NCI-H748 (cell line): ENCODE measurements at regions not wholly inside any gene's neighbourhood (a gene's known extent, or its start where the extent isn't known, plus 50 kb on each side); places are given as distances from the start of the nearest gene placed in this dataset.
"Not testable (repeated sequence)": the region's sequence is repeated elsewhere in the genome, so short reads cannot be mapped to it uniquely, and the experiment has no call there.

Experiments
- DNase-seq: peaks from one replicate; lab custom pipeline; 2025; ENCODE audit not compliant: unreplicated experiment; lab: John Stamatoyannopoulos, UW

- no peak for DNase-seq
Measured at GRCh38 chr3:22373182-22373581, 622.2 kb upstream of the ZNF385D start.

- no peak for DNase-seq
Measured at GRCh38 chr3:22373827-22374226, 622.8 kb upstream of the ZNF385D start.

- DNase-seq: no peak
Measured at GRCh38 chr3:22377421-22377820, 626.4 kb upstream of the ZNF385D start.

- no peak for DNase-seq
Measured at GRCh38 chr3:22378869-22379268, 627.9 kb upstream of the ZNF385D start.

- no peak for DNase-seq
Measured at GRCh38 chr3:22380253-22380652, 629.2 kb upstream of the ZNF385D start.

- peak; percentile 40 for DNase-seq
Measured at GRCh38 chr3:22381564-22381963, 630.6 kb upstream of the ZNF385D start.

GRCh38 chr3:22383285-22383684, 632.3 kb upstream of the ZNF385D start:
- DNase-seq: no peak

- no peak for DNase-seq
Measured at GRCh38 chr3:22386107-22386506, 635.1 kb upstream of the ZNF385D start.

GRCh38 chr3:22392286-22392685, 641.3 kb upstream of the ZNF385D start:
- no peak for DNase-seq

GRCh38 chr3:22392859-22393258, 641.8 kb upstream of the ZNF385D start:
- no peak for DNase-seq

GRCh38 chr3:22399566-22399965, 648.6 kb upstream of the ZNF385D start:
- no peak for DNase-seq

GRCh38 chr3:22401499-22401898, 650.5 kb upstream of the ZNF385D start:
- no peak for DNase-seq

- no peak for DNase-seq
Measured at GRCh38 chr3:22414239-22414638, 663.2 kb upstream of the ZNF385D start.

- not testable (repeated sequence) for DNase-seq
Measured at GRCh38 chr3:22416838-22417446, 665.9 kb upstream of the ZNF385D start.

GRCh38 chr3:22419261-22419660, 668.3 kb upstream of the ZNF385D start:
- DNase-seq: no peak

GRCh38 chr3:22421589-22421988, 670.6 kb upstream of the ZNF385D start:
- DNase-seq: no peak

GRCh38 chr3:22431334-22431733, 680.3 kb upstream of the ZNF385D start:
- DNase-seq: no peak

GRCh38 chr3:22439626-22440025, 688.6 kb upstream of the ZNF385D start:
- no peak for DNase-seq

GRCh38 chr3:22441711-22442110, 690.7 kb upstream of the ZNF385D start:
- DNase-seq: no peak

GRCh38 chr3:22443571-22444233, 692.7 kb upstream of the ZNF385D start:
- DNase-seq: no peak

GRCh38 chr3:22445336-22445735, 694.3 kb upstream of the ZNF385D start:
- DNase-seq: not testable (repeated sequence)

- no peak for DNase-seq
Measured at GRCh38 chr3:22450786-22451400, 699.9 kb upstream of the ZNF385D start.
